HEK293 (cell line): ENCODE measurements at regions not wholly inside any gene's neighbourhood (a gene's known extent, or its start where the extent isn't known, plus 50 kb on each side); places are given as distances from the start of the nearest gene placed in this dataset.

Experiments
- BCL11A ChIP-seq: fragments of 450-650 bp; formaldehyde crosslinking; IDR thresholded peaks from 2 replicates; pipeline ENCODE4 v1.5.1; 2016; ENCODE audit warnings: low read depth, missing biosample characterization, missing genetic modification characterization
- CTCF ChIP-seq: fragments of 450-650 bp; formaldehyde crosslinking; IDR thresholded peaks from 2 replicates; pipeline ENCODE4 v1.5.1; 2016; ENCODE audit warnings: missing biosample characterization, missing genetic modification characterization
- MEIS1 ChIP-seq: sonication (generic); formaldehyde crosslinking; IDR thresholded peaks from 2 replicates; pipeline ENCODE4 v1.8.1; 2022; ENCODE audit warnings: missing genetic modification reagents, mild to moderate bottlenecking, borderline replicate concordance
- REST ChIP-seq: fragments of 450-650 bp; formaldehyde crosslinking; IDR thresholded peaks from 2 replicates; pipeline ENCODE4 v1.5.1; 2016; ENCODE audit warnings: missing biosample characterization, missing genetic modification characterization
- SALL2 ChIP-seq: fragments of 450-650 bp; formaldehyde crosslinking; IDR thresholded peaks from 2 replicates; pipeline ENCODE4 v1.5.0; 2017; ENCODE audit warnings: missing biosample characterization, mild to moderate bottlenecking, missing genetic modification characterization, borderline replicate concordance
- TCF7L2 ChIP-seq: IDR thresholded peaks from 2 replicates; pipeline ENCODE4 v1.6.1; 2011; ENCODE audit warnings: low read depth, mild to moderate bottlenecking, inconsistent platforms, low read length, moderate library complexity, borderline replicate concordance
- ZBTB21 ChIP-seq: fragments of 450-650 bp; formaldehyde crosslinking; IDR thresholded peaks from 2 replicates; pipeline ENCODE4 v1.5.1; 2017; ENCODE audit warnings: missing biosample characterization, missing genetic modification characterization
- ZNF274 ChIP-seq, 2 experiments: fragments of 200-500 bp in 1 of 2; fragments of 450-650 bp in 1 of 2; sonication (Bioruptor generic) in 1 of 2; formaldehyde crosslinking in 1 of 2; IDR thresholded peaks; 2 replicates each; pipeline versions ENCODE4 v1.5.1 to v1.6.1; 2014 to 2016; ENCODE audit warnings: borderline replicate concordance in 1 of 2, inconsistent platforms in 1 of 2, low read length in 1 of 2, missing biosample characterization in 1 of 2, missing genetic modification characterization in 1 of 2
- ZNF366 ChIP-seq: fragments of 450-650 bp; formaldehyde crosslinking; conservative IDR thresholded peaks from 2 replicates; pipeline ENCODE4 v1.5.1; 2016; ENCODE audit warnings: missing biosample characterization, missing genetic modification characterization
- ZNF398 ChIP-seq: fragments of 450-650 bp; formaldehyde crosslinking; IDR thresholded peaks from 2 replicates; pipeline ENCODE4 v1.5.1; 2017; ENCODE audit warnings: missing biosample characterization, missing genetic modification characterization
- ZNF529 ChIP-seq: fragments of 450-650 bp; formaldehyde crosslinking; IDR thresholded peaks from 2 replicates; pipeline ENCODE4 v1.5.1; 2017; ENCODE audit warnings: missing genetic modification characterization, missing biosample characterization; ENCODE audit not compliant: insufficient replicate concordance
- ZNF580 ChIP-seq: fragments of 450-650 bp; formaldehyde crosslinking; IDR thresholded peaks from 2 replicates; pipeline ENCODE4 v1.5.1; 2016; ENCODE audit warnings: missing biosample characterization, missing genetic modification characterization
- ZNF704 ChIP-seq: fragments of 450-650 bp; formaldehyde crosslinking; IDR thresholded peaks from 2 replicates; pipeline ENCODE4 v1.5.1; 2016; ENCODE audit warnings: missing biosample characterization, missing genetic modification characterization

GRCh38 chr14:89037065-89037464 is 212.6 kb downstream of the TTC8 start:
- TF ChIP-seq ZNF366 (tag by site-specific recombination), result no peak
- TF ChIP-seq CTCF (tag by site-specific recombination), result no peak
- no peak for TF ChIP-seq BCL11A
- TF ChIP-seq TCF7L2, result no peak
- no peak for TF ChIP-seq MEIS1 (CRISPR knock-in tag)
- TF ChIP-seq SALL2 (tag by site-specific recombination), result no peak
- no peak for TF ChIP-seq ZNF580
- TF ChIP-seq REST (tag by site-specific recombination), result no peak
- no peak for TF ChIP-seq ZBTB21 (tag by site-specific recombination)
- no peak for TF ChIP-seq ZNF704
- no peak for TF ChIP-seq ZNF398
- no peak for TF ChIP-seq ZNF274 (IDR thresholded peaks at IDR 0.05; ENCODE audit: low read length)
- no peak for TF ChIP-seq ZNF274 (tag by site-specific recombination; IDR thresholded peaks at IDR 0.05; ENCODE audit: borderline replicate concordance)
- TF ChIP-seq ZNF529 (tag by site-specific recombination), result no peak
